ENCODE measurements at regions not wholly inside any gene's neighbourhood (a gene's known extent, or its start where the extent isn't known, plus 50 kb on each side); places are given as distances from the start of the nearest gene placed in this dataset.

DNA sequence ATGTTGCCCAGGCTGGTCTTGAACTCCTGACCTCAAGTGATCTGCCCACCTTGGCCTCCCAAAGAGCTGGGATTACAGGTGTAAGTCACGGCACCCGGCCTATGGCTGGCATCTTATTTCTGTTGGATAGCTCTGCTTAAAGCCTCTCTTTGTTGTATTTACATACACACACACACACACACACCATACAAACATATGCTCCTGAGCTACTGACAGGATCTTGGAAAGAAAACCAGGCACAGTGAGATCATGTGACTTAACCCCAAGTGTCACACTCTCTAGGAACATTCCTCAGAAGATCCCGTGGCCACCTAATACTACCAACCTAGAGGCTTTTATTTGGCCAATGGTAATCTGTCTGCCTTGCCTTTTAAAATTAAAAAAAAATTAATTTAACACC is 85.1 kb upstream of the HAAO start:
- Histone ChIP-seq H3K27me3 (ENCODE audit: control insufficient read depth, insufficient read depth, low read length) (no peaks in the 10 kb centered on the region), H3K4me1 (ENCODE audit: control insufficient read depth, insufficient read depth, low read length) (no peaks in the 10 kb centered on the region), H3K36me3 (ENCODE audit: control insufficient read depth, insufficient read depth, low read length) (no peaks in the 10 kb centered on the region), H3K9me3 (ENCODE audit: control insufficient read depth, insufficient read depth, low read depth, low read length) (no peaks in the 10 kb centered on the region), H3K4me3 (ENCODE audit: low read depth in 2 of 2, low read length in 2 of 2) (no peak overlapping the region), H3K27ac (ENCODE audit: low read length) (no peak overlapping the region)
- no TSS peak for BruUV-seq (replicated peaks)
- no peak for TF ChIP-seq POLR2AphosphoS5 (IDR thresholded peaks at IDR 0.05; ENCODE audit: low read depth, low read length)
- TF ChIP-seq, protein P1, sequence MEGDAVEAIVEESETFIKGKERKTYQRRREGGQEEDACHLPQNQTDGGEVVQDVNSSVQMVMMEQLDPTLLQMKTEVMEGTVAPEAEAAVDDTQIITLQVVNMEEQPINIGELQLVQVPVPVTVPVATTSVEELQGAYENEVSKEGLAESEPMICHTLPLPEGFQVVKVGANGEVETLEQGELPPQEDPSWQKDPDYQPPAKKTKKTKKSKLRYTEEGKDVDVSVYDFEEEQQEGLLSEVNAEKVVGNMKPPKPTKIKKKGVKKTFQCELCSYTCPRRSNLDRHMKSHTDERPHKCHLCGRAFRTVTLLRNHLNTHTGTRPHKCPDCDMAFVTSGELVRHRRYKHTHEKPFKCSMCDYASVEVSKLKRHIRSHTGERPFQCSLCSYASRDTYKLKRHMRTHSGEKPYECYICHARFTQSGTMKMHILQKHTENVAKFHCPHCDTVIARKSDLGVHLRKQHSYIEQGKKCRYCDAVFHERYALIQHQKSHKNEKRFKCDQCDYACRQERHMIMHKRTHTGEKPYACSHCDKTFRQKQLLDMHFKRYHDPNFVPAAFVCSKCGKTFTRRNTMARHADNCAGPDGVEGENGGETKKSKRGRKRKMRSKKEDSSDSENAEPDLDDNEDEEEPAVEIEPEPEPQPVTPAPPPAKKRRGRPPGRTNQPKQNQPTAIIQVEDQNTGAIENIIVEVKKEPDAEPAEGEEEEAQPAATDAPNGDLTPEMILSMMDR (IDR thresholded peaks at IDR 0.05): no peak
- TF ChIP-seq, protein P2, sequence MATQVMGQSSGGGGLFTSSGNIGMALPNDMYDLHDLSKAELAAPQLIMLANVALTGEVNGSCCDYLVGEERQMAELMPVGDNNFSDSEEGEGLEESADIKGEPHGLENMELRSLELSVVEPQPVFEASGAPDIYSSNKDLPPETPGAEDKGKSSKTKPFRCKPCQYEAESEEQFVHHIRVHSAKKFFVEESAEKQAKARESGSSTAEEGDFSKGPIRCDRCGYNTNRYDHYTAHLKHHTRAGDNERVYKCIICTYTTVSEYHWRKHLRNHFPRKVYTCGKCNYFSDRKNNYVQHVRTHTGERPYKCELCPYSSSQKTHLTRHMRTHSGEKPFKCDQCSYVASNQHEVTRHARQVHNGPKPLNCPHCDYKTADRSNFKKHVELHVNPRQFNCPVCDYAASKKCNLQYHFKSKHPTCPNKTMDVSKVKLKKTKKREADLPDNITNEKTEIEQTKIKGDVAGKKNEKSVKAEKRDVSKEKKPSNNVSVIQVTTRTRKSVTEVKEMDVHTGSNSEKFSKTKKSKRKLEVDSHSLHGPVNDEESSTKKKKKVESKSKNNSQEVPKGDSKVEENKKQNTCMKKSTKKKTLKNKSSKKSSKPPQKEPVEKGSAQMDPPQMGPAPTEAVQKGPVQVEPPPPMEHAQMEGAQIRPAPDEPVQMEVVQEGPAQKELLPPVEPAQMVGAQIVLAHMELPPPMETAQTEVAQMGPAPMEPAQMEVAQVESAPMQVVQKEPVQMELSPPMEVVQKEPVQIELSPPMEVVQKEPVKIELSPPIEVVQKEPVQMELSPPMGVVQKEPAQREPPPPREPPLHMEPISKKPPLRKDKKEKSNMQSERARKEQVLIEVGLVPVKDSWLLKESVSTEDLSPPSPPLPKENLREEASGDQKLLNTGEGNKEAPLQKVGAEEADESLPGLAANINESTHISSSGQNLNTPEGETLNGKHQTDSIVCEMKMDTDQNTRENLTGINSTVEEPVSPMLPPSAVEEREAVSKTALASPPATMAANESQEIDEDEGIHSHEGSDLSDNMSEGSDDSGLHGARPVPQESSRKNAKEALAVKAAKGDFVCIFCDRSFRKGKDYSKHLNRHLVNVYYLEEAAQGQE (IDR thresholded peaks at IDR 0.05; ENCODE audit: insufficient read depth in 1 of 2, low read depth in 2 of 2, low read length in 1 of 2): no peak
- TF ChIP-seq SIN3A (IDR thresholded peaks at IDR 0.05; ENCODE audit: borderline replicate concordance, insufficient read depth, low read depth, low read length): no peak
- no peak for TF ChIP-seq TCF7L2 (IDR thresholded peaks at IDR 0.05; ENCODE audit: low read depth, low read length)
- ATAC-seq (no peak), DNase-seq (ENCODE audit: low read depth, low spot score) (no peak)
- in situ Hi-C loops (cut with HindIII; ENCODE audit: low pct_unique_long_range_greater_than_20kb, low sequenced_read_pairs) (no loop called here), intact Hi-C loops (cut with micrococcal nuclease; ENCODE audit: unreplicated experiment) (no loop called here)
- POLR2A ChIA-PET: no interaction called here
- CTCF ChIA-PET: no interaction called here

DNA sequence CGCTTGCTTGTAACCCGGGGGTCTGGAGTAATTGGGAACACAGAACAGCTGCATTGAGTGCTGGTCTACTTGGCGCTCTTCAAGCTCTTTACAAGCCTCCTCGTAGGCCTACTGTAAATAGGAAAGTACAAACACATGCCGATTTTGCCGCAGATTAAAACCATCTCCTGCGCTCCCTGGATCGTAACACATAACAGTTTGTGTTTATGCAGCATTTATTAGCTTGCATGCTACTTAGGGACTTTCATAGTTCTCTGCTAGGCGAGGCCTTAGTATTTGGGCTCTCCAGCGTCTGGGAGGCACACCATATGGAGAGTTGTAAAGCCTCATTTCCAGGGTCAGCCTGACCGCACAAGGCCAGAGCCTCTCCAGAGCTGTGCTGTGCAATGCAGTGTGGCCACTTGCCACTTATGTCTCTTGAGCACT is 84.0 kb upstream of the HAAO start:
- TF ChIP-seq, protein P1 (IDR thresholded peaks at IDR 0.05): no peak
- TF ChIP-seq POLR2AphosphoS5 (IDR thresholded peaks at IDR 0.05; ENCODE audit: low read depth, low read length) (no peak), SIN3A (IDR thresholded peaks at IDR 0.05; ENCODE audit: borderline replicate concordance, insufficient read depth, low read depth, low read length) (no peak), TCF7L2 (IDR thresholded peaks at IDR 0.05; ENCODE audit: low read depth, low read length) (no peak)
- TF ChIP-seq, protein P2 (IDR thresholded peaks at IDR 0.05; ENCODE audit: insufficient read depth in 1 of 2, low read depth in 2 of 2, low read length in 1 of 2): no peak
- intact Hi-C loops (cut with micrococcal nuclease; ENCODE audit: unreplicated experiment): no loop called here
- Histone ChIP-seq H3K27ac (ENCODE audit: low read length) (no peak overlapping the region), H3K36me3 (ENCODE audit: control insufficient read depth, insufficient read depth, low read length) (no peaks in the 10 kb centered on the region), H3K9me3 (ENCODE audit: control insufficient read depth, insufficient read depth, low read depth, low read length) (no peaks in the 10 kb centered on the region), H3K4me1 (ENCODE audit: control insufficient read depth, insufficient read depth, low read length) (no peaks in the 10 kb centered on the region), H3K27me3 (ENCODE audit: control insufficient read depth, insufficient read depth, low read length) (no peaks in the 10 kb centered on the region), H3K4me3 (ENCODE audit: low read depth in 2 of 2, low read length in 2 of 2) (no peak overlapping the region)
- no TSS peak for BruUV-seq (replicated peaks)
- POLR2A ChIA-PET: no interaction called here
- DNase-seq (ENCODE audit: low read depth, low spot score) (no peak), ATAC-seq (no peak)
- CTCF ChIA-PET: no interaction called here
- in situ Hi-C loops (cut with HindIII; ENCODE audit: low pct_unique_long_range_greater_than_20kb, low sequenced_read_pairs): no loop called here

Measured in Panc1 (cell line).